ENCODE measurements at regions not wholly inside any gene's neighbourhood (a gene's known extent, or its start where the extent isn't known, plus 50 kb on each side); places are given as distances from the start of the nearest gene placed in this dataset.

DNA sequence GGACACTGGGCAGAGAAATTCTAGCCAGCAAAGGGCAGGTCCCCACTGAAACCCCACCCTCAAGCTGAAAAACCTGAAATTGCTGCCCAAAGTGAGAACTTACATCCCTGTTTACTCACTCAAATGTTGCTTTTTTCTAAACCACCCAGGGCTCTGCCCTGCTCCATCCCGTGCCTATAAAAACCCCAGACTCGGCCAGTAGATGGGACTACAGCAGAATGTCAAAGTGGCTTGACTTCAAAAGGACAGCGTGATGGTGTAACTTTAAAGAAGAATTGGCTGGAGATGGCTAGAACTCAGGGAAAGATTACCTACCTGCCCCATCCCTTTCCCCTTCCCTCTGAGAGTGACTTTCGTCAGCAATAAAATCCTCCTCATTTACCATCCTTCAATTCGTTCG, 246.9 kb downstream of the PYDC2 start:
- Histone ChIP-seq H3K27ac (replicated peaks) (no peak overlapping the region), H3K4me3 (replicated peaks; ENCODE audit: insufficient read depth, low read length) (no peak overlapping the region), H3K27me3 (ENCODE audit: insufficient read depth, poor library complexity, severe bottlenecking) (no peaks in the 10 kb centered on the region)
- DNase-seq (ENCODE audit: low read depth in 1 of 2, low spot score in 1 of 2): no peak
- TF ChIP-seq SPI1 (IDR thresholded peaks at IDR 0.05; ENCODE audit: borderline replicate concordance, low read depth) (no peak), POLR2AphosphoS5 (IDR thresholded peaks at IDR 0.05; ENCODE audit: low read depth) (no peak), GABPA (IDR thresholded peaks at IDR 0.05; ENCODE audit: low read depth) (no peak)
- TF ChIP-seq, protein P1, sequence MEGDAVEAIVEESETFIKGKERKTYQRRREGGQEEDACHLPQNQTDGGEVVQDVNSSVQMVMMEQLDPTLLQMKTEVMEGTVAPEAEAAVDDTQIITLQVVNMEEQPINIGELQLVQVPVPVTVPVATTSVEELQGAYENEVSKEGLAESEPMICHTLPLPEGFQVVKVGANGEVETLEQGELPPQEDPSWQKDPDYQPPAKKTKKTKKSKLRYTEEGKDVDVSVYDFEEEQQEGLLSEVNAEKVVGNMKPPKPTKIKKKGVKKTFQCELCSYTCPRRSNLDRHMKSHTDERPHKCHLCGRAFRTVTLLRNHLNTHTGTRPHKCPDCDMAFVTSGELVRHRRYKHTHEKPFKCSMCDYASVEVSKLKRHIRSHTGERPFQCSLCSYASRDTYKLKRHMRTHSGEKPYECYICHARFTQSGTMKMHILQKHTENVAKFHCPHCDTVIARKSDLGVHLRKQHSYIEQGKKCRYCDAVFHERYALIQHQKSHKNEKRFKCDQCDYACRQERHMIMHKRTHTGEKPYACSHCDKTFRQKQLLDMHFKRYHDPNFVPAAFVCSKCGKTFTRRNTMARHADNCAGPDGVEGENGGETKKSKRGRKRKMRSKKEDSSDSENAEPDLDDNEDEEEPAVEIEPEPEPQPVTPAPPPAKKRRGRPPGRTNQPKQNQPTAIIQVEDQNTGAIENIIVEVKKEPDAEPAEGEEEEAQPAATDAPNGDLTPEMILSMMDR (IDR thresholded peaks at IDR 0.05; ENCODE audit: insufficient read depth, low read length): no peak
- TF ChIP-seq, protein P2, sequence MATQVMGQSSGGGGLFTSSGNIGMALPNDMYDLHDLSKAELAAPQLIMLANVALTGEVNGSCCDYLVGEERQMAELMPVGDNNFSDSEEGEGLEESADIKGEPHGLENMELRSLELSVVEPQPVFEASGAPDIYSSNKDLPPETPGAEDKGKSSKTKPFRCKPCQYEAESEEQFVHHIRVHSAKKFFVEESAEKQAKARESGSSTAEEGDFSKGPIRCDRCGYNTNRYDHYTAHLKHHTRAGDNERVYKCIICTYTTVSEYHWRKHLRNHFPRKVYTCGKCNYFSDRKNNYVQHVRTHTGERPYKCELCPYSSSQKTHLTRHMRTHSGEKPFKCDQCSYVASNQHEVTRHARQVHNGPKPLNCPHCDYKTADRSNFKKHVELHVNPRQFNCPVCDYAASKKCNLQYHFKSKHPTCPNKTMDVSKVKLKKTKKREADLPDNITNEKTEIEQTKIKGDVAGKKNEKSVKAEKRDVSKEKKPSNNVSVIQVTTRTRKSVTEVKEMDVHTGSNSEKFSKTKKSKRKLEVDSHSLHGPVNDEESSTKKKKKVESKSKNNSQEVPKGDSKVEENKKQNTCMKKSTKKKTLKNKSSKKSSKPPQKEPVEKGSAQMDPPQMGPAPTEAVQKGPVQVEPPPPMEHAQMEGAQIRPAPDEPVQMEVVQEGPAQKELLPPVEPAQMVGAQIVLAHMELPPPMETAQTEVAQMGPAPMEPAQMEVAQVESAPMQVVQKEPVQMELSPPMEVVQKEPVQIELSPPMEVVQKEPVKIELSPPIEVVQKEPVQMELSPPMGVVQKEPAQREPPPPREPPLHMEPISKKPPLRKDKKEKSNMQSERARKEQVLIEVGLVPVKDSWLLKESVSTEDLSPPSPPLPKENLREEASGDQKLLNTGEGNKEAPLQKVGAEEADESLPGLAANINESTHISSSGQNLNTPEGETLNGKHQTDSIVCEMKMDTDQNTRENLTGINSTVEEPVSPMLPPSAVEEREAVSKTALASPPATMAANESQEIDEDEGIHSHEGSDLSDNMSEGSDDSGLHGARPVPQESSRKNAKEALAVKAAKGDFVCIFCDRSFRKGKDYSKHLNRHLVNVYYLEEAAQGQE (IDR thresholded peaks at IDR 0.05; ENCODE audit: insufficient replicate concordance, low read depth): no peak

DNA sequence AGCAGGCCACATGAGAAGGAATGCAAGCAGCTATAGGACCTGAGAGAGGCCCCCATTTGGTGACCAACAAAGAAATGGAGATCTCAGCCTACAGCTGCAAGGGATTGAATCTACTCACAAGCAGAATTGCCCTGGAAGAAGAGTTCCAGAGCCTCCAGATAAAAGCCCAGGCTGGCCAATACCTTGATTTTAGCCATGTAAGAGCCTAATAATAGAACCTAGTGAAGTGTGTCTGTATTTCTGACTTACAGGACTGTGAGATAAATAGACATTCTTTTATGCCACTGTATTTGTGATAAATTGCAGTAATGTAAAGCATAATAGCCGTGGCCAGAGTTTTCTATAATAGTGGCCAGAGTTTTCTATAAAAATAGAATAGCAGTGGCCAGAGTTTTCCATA, 254.6 kb downstream of the PYDC2 start:
- TF ChIP-seq, protein P2 (IDR thresholded peaks at IDR 0.05; ENCODE audit: insufficient replicate concordance, low read depth): no peak
- no peak for TF ChIP-seq POLR2AphosphoS5 (IDR thresholded peaks at IDR 0.05; ENCODE audit: low read depth)
- TF ChIP-seq GABPA (IDR thresholded peaks at IDR 0.05; ENCODE audit: low read depth): no peak
- TF ChIP-seq, protein P1 (IDR thresholded peaks at IDR 0.05; ENCODE audit: insufficient read depth, low read length): no peak
- no peak for TF ChIP-seq SPI1 (IDR thresholded peaks at IDR 0.05; ENCODE audit: borderline replicate concordance, low read depth)
- DNase-seq (ENCODE audit: low read depth in 1 of 2, low spot score in 1 of 2): no peak
- H3K27ac ChIP-seq (replicated peaks): no peak overlapping the region
- no peaks in the 10 kb centered on the region for H3K27me3 ChIP-seq (ENCODE audit: insufficient read depth, poor library complexity, severe bottlenecking)
- H3K4me3 ChIP-seq (replicated peaks; ENCODE audit: insufficient read depth, low read length): no peak overlapping the region

DNA sequence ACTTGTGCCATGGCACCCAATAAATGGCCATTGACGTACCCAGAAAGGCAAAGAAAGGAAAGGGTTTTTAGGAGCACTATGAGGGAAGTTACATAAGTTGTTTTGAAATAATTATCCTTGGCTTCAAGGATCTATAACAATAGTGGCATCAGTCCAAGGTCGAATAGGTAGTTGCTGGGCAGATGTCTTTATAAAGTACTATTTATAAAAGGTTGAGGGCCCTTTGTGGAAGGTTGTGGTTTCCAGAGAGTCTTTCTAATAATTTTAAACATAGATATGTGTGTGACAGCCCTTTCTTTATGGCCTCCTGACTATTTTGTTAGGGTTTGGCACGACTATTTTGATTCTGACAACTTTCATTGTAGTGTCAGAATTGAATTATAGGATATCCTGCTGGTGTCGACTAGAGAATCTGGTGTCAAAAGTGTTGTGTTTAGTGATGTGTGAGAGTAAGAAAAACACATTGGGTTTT, 260.5 kb downstream of the PYDC2 start:
- Histone ChIP-seq H3K27ac (replicated peaks) (no peak overlapping the region), H3K27me3 (ENCODE audit: insufficient read depth, poor library complexity, severe bottlenecking) (no peaks in the 10 kb centered on the region), H3K4me3 (replicated peaks; ENCODE audit: insufficient read depth, low read length) (no peak overlapping the region)
- DNase-seq (ENCODE audit: low read depth in 1 of 2, low spot score in 1 of 2): no peak
- TF ChIP-seq, protein P1 (IDR thresholded peaks at IDR 0.05; ENCODE audit: insufficient read depth, low read length): no peak
- TF ChIP-seq GABPA (IDR thresholded peaks at IDR 0.05; ENCODE audit: low read depth): no peak
- no peak for TF ChIP-seq POLR2AphosphoS5 (IDR thresholded peaks at IDR 0.05; ENCODE audit: low read depth)
- TF ChIP-seq, protein P2 (IDR thresholded peaks at IDR 0.05; ENCODE audit: insufficient replicate concordance, low read depth): no peak
